ENCODE measurements at regions not wholly inside any gene's neighbourhood (a gene's known extent, or its start where the extent isn't known, plus 50 kb on each side); places are given as distances from the start of the nearest gene placed in this dataset.

- peak; percentile 40 for DNase-seq
- H3K4me3 ChIP-seq (ENCODE audit: low read length) = no peak overlapping the region
Measured at GRCh38 chr5:109479260-109479860, 69.6 kb upstream of the PJA2 start.

GRCh38 chr5:109478830-109479229, 69.1 kb upstream of the PJA2 start:
- no peak overlapping the region for H3K4me2 ChIP-seq (ENCODE audit: low read depth, low read length)
- peaks cover 4% of the 10 kb centered on the region for H3K4me1 ChIP-seq (ENCODE audit: low read length)
- no peaks in the 10 kb centered on the region for H3K79me2 ChIP-seq (ENCODE audit: low read length)
- H3K9me2 ChIP-seq (replicated peaks; ENCODE audit: insufficient read depth, low read length) = no peaks in the 10 kb centered on the region
- no peak overlapping the region for H3K4me3 ChIP-seq (ENCODE audit: low read length)
- H3F3A ChIP-seq (ENCODE audit: insufficient read depth, low read length) = no peaks in the 10 kb centered on the region
- no peak for DNase-seq
- no peaks in the 10 kb centered on the region for H3K9me3 ChIP-seq (replicated peaks; ENCODE audit: insufficient read depth, low read length)
- no peak for TF ChIP-seq EZH2 (optimal IDR thresholded peaks at IDR 0.05; ENCODE audit: low read depth, low read length)
- no peak for TF ChIP-seq CTCF (IDR thresholded peaks at IDR 0.05; ENCODE audit: low read length)
- no peak for TF ChIP-seq EZH2phosphoT487 (IDR thresholded peaks at IDR 0.05; ENCODE audit: low read length)
- H3K27ac ChIP-seq (ENCODE audit: low read length) = no peak overlapping the region
- H4K20me1 ChIP-seq (ENCODE audit: insufficient read depth, low read length) = no peaks in the 10 kb centered on the region
- no peak overlapping the region for H3K9ac ChIP-seq (ENCODE audit: low read length)
- no peaks in the 10 kb centered on the region for H3K27me3 ChIP-seq (replicated peaks; ENCODE audit: insufficient read depth, low read length)
- no peak overlapping the region for H2AFZ ChIP-seq (ENCODE audit: low read length)
- no peaks in the 10 kb centered on the region for H3K36me3 ChIP-seq (replicated peaks; ENCODE audit: insufficient read depth, low read length)

More at GRCh38 chr5:109479260-109479860, 69.6 kb upstream of the PJA2 start:
- Histone ChIP-seq H3F3A (ENCODE audit: insufficient read depth, low read length) (no peaks in the 10 kb centered on the region), H3K27me3 (replicated peaks; ENCODE audit: insufficient read depth, low read length) (no peaks in the 10 kb centered on the region), H3K9me3 (replicated peaks; ENCODE audit: insufficient read depth, low read length) (no peaks in the 10 kb centered on the region), H2AFZ (ENCODE audit: low read length) (no peak overlapping the region), H4K20me1 (ENCODE audit: insufficient read depth, low read length) (no peaks in the 10 kb centered on the region), H3K9me2 (replicated peaks; ENCODE audit: insufficient read depth, low read length) (no peaks in the 10 kb centered on the region), H3K9ac (ENCODE audit: low read length) (no peak overlapping the region), H3K4me2 (ENCODE audit: low read depth, low read length) (no peak overlapping the region), H3K4me1 (ENCODE audit: low read length) (peaks cover 9% of the 10 kb centered on the region), H3K79me2 (ENCODE audit: low read length) (no peaks in the 10 kb centered on the region), H3K36me3 (replicated peaks; ENCODE audit: insufficient read depth, low read length) (no peaks in the 10 kb centered on the region), H3K27ac (ENCODE audit: low read length) (no peak overlapping the region)
- TF ChIP-seq CTCF (IDR thresholded peaks at IDR 0.05; ENCODE audit: low read length) (peak; percentile 52), EZH2phosphoT487 (IDR thresholded peaks at IDR 0.05; ENCODE audit: low read length) (no peak)

- Histone ChIP-seq H3K79me2 (ENCODE audit: low read length) (no peaks in the 10 kb centered on the region), H2AFZ (ENCODE audit: low read length) (no peak overlapping the region), H3K27ac (ENCODE audit: low read length) (no peak overlapping the region), H3K27me3 (replicated peaks; ENCODE audit: insufficient read depth, low read length) (no peaks in the 10 kb centered on the region), H3K9me3 (replicated peaks; ENCODE audit: insufficient read depth, low read length) (no peaks in the 10 kb centered on the region), H3K9ac (ENCODE audit: low read length) (no peak overlapping the region), H4K20me1 (ENCODE audit: insufficient read depth, low read length) (no peaks in the 10 kb centered on the region), H3K4me3 (ENCODE audit: low read length) (no peak overlapping the region), H3F3A (ENCODE audit: insufficient read depth, low read length) (0 out of 2 replicates have a peak, but pooled peaks cover under 1% of the 10 kb centered on the region), H3K9me2 (replicated peaks; ENCODE audit: insufficient read depth, low read length) (no peaks in the 10 kb centered on the region), H3K36me3 (replicated peaks; ENCODE audit: insufficient read depth, low read length) (no peaks in the 10 kb centered on the region), H3K4me2 (ENCODE audit: low read depth, low read length) (no peak overlapping the region), H3K4me1 (ENCODE audit: low read length) (peaks cover 3% of the 10 kb centered on the region; the same call in 1 of the 2 replicates)
- DNase-seq = no peak
- TF ChIP-seq EZH2phosphoT487 (IDR thresholded peaks at IDR 0.05; ENCODE audit: low read length) = no peak
- no peak for TF ChIP-seq CTCF (IDR thresholded peaks at IDR 0.05; ENCODE audit: low read length)
- TF ChIP-seq EZH2 (optimal IDR thresholded peaks at IDR 0.05; ENCODE audit: low read depth, low read length) = no peak
Measured at GRCh38 chr5:109476292-109476691, 66.5 kb upstream of the PJA2 start.
